Stimulated activated CD4-positive, alpha-beta T cell treated with anti-CD3 and anti-CD28 coated beads, Interleukin-4, amount 100 ng/mL, for 48 hours (primary cell): ENCODE measurements at regions not wholly inside any gene's neighbourhood (a gene's known extent, or its start where the extent isn't known, plus 50 kb on each side); places are given as distances from the start of the nearest gene placed in this dataset.
"Not testable (repeated sequence)": the region's sequence is repeated elsewhere in the genome, so short reads cannot be mapped to it uniquely, and the experiment has no call there.

Experiments
- DNase-seq, 2 donors: peaks; one replicate each; pipeline ENCODE4 v3.0.0-alpha.2; 2020; ENCODE audit warnings: low read depth in 2 of 2

GRCh38 chr17:62197156-62197555 lies 132.1 kb upstream of the MED13 start:
- DNase-seq, result not testable (repeated sequence)

- DNase-seq, result not testable (repeated sequence)
These were observed 131.5 kb upstream of the MED13 start for GRCh38 chr17:62196587-62196986.

- no peak for DNase-seq
These were observed 129.3 kb upstream of the MED13 start for GRCh38 chr17:62194401-62194800.

GRCh38 chr17:62193249-62193648 lies 128.2 kb upstream of the MED13 start:
- DNase-seq, result no peak

GRCh38 chr17:62191390-62192361 lies 126.6 kb upstream of the MED13 start:
- no peak for DNase-seq

GRCh38 chr17:62189377-62189776 lies 124.3 kb upstream of the MED13 start:
- no peak for DNase-seq

GRCh38 chr17:62188713-62189112 lies 123.6 kb upstream of the MED13 start:
- no peak for DNase-seq

- no peak for DNase-seq
These were observed 122.6 kb upstream of the MED13 start for GRCh38 chr17:62187681-62188080.

- DNase-seq, result no peak
These were observed 121.8 kb upstream of the MED13 start for GRCh38 chr17:62186841-62187240.

GRCh38 chr17:62180772-62181171 lies 115.7 kb upstream of the MED13 start:
- DNase-seq, result no peak

GRCh38 chr17:62179525-62180161 lies 114.6 kb upstream of the MED13 start:
- DNase-seq, result no peak

- DNase-seq, result no peak
These were observed 113.5 kb upstream of the MED13 start for GRCh38 chr17:62178579-62178978.

GRCh38 chr17:62172492-62173291 lies 107.6 kb upstream of the MED13 start:
- DNase-seq, result no peak

- no peak for DNase-seq
These were observed 102.0 kb upstream of the MED13 start for GRCh38 chr17:62167076-62167475.

- no peak for DNase-seq
These were observed 100.0 kb upstream of the MED13 start for GRCh38 chr17:62164747-62165722.

GRCh38 chr17:62163847-62164246 lies 98.8 kb upstream of the MED13 start:
- DNase-seq, result no peak

GRCh38 chr17:62162898-62163297 lies 97.8 kb upstream of the MED13 start:
- DNase-seq, result no peak

- no peak for DNase-seq
These were observed 96.5 kb upstream of the MED13 start for GRCh38 chr17:62161405-62162148.

- no peak for DNase-seq
These were observed 95.7 kb upstream of the MED13 start for GRCh38 chr17:62160816-62161215.

- DNase-seq, result no peak
These were observed 94.9 kb upstream of the MED13 start for GRCh38 chr17:62159994-62160393.
